ENCODE measurements at regions not wholly inside any gene's neighbourhood (a gene's known extent, or its start where the extent isn't known, plus 50 kb on each side); places are given as distances from the start of the nearest gene placed in this dataset.

- TF ChIP-seq CTCF (IDR thresholded peaks at IDR 0.05) (no peak), EP300 (IDR thresholded peaks at IDR 0.05) (no peak)
Measured at GRCh38 chr4:30172416-30172815, 547.8 kb upstream of the PCDH7 start.

Measured in suprapubic skin (tissue), 3 donors.